Muscle layer of colon (tissue), 2 donors: ENCODE measurements at regions not wholly inside any gene's neighbourhood (a gene's known extent, or its start where the extent isn't known, plus 50 kb on each side); places are given as distances from the start of the nearest gene placed in this dataset.

Source experiments
- H3K27ac ChIP-seq: one replicate; pipeline ENCODE4 v1.7.0; 2013; ENCODE audit warnings: low read depth, mild to moderate bottlenecking, low read length, moderate library complexity
- H3K27me3 ChIP-seq, 2 donors: one replicate each; pipeline ENCODE4 v1.7.0; 2013; ENCODE audit warnings: low read length in 2 of 2, mild to moderate bottlenecking in 2 of 2; ENCODE audit not compliant: insufficient read depth in 2 of 2, control insufficient read depth in 1 of 2
- H3K36me3 ChIP-seq: one replicate; pipeline ENCODE4 v1.7.0; 2013; ENCODE audit warnings: mild to moderate bottlenecking, low read length; ENCODE audit not compliant: insufficient read depth
- H3K4me1 ChIP-seq: one replicate; pipeline ENCODE4 v1.7.0; 2013; ENCODE audit warnings: mild to moderate bottlenecking, low read length; ENCODE audit not compliant: insufficient read depth
- H3K4me3 ChIP-seq, 2 donors: one replicate each; pipeline ENCODE4 v1.7.0; 2013; ENCODE audit warnings: low read length in 2 of 2, low read depth in 1 of 2, mild to moderate bottlenecking in 1 of 2, moderate library complexity in 1 of 2
- H3K9ac ChIP-seq: one replicate; pipeline ENCODE4 v1.7.0; 2013; ENCODE audit warnings: low read length
- H3K9me3 ChIP-seq: one replicate; pipeline ENCODE4 v1.7.0; 2013; ENCODE audit warnings: mild to moderate bottlenecking, low read length
- donor health status: abdominal sarcoma.
- donor health status: Adenocarcinoma of cecum.

DNA sequence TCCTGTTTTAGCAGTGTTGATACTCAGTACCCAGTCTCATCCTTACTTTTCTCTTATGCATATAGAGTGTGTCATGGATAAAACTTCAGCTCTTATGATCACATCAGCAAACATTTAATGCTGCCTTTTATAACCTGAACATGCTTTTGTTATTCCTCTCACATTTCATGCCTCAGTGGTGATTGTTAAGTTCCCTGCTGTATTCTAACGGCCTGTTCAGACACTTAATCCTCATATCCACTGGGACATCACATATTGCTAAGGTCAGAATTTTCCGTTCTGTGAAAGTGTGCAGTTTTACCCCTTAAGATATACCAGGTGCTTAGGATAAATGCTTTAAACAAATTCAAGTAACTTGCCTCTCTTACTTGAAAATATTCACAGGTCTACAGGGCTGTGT is 268.7 kb upstream of the SEL1L start:
- H3K9ac ChIP-seq = no peak overlapping the region
- H3K27me3 ChIP-seq = no peaks in the 10 kb centered on the region
- H3K9me3 ChIP-seq = no peaks in the 10 kb centered on the region
- peak overlapping the region; percentile 21 for H3K27ac ChIP-seq
- peaks cover 23% of the 10 kb centered on the region for H3K4me1 ChIP-seq
- H3K4me3 ChIP-seq = peak overlapping the region in 1 of 2 donors; percentile 34
- no peaks in the 10 kb centered on the region for H3K36me3 ChIP-seq

DNA sequence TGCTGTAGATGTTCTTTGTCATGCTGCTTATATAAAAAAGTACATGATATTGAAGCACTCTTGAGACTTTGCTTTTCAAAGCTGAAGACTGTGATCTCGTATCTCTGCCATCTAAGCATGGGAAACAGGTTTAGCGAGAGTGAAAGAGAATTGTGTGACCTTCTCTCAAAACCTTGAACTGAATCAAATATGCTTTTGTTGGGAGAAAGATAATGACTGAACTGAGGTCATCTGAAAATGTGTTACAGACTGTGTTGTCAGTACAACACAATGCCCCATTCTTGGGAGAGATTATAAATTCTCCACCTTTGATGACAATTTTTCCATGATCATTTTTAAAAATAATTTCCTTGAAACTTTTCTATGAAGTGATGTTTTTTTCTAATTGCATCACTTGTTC is 272.1 kb upstream of the SEL1L start:
- H3K27me3 ChIP-seq = no peaks in the 10 kb centered on the region
- no peaks in the 10 kb centered on the region for H3K9me3 ChIP-seq
- H3K36me3 ChIP-seq = no peaks in the 10 kb centered on the region
- H3K9ac ChIP-seq = no peak overlapping the region
- H3K4me3 ChIP-seq = no peak overlapping the region
- no peak overlapping the region for H3K27ac ChIP-seq
- H3K4me1 ChIP-seq = peaks cover 17% of the 10 kb centered on the region

- no peak overlapping the region for H3K27ac ChIP-seq
- no peaks in the 10 kb centered on the region for H3K9me3 ChIP-seq
- no peaks in the 10 kb centered on the region for H3K27me3 ChIP-seq
- no peak overlapping the region for H3K4me3 ChIP-seq
- no peak overlapping the region for H3K9ac ChIP-seq
- H3K4me1 ChIP-seq = no peaks in the 10 kb centered on the region
- H3K36me3 ChIP-seq = no peaks in the 10 kb centered on the region
These were observed 278.1 kb upstream of the SEL1L start for GRCh38 chr14:81811705-81812269.

DNA sequence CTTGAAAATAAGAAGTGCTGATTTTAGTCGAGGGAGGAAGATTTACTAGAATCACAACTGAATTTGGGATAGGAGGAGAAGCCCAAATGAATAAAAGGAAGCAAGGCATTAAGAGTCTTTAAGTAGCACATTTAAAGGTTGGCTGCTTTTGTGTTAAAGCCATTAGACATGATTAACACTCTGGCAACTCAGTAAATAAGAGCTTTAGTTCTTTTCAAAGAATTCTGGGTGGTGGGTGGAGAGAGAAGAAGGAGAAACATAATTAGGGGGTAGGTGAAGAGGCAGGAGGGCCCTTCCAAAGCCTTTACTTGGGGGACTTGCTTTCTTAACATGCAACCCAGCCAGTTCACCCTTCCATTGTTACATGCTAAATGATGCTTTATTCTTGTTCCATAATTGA is 284.6 kb upstream of the SEL1L start:
- H3K27me3 ChIP-seq = no peaks in the 10 kb centered on the region
- H3K9ac ChIP-seq = no peak overlapping the region
- no peak overlapping the region for H3K4me3 ChIP-seq
- no peaks in the 10 kb centered on the region for H3K9me3 ChIP-seq
- no peaks in the 10 kb centered on the region for H3K36me3 ChIP-seq
- no peak overlapping the region for H3K27ac ChIP-seq
- no peaks in the 10 kb centered on the region for H3K4me1 ChIP-seq

DNA sequence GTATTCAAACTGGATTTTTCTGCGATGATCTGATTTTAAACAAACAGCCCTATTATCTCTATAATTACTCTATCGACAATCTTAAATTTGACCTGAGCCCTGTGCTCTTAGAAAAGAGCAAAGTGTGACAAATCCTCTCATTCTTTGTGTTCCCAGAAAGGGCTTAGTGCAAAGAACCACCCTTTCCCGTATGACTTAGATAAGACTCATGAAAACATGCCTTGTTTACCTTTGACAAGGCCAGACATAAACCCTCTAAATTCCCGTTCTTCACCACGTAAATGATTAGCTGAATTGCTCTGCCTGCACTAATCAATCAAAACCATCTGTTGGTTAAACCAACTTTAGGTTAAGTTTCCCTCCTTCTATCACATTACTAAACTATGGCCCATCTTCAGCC is 285.7 kb upstream of the SEL1L start:
- Histone ChIP-seq H3K27ac (no peak overlapping the region), H3K9ac (no peak overlapping the region), H3K27me3 (no peaks in the 10 kb centered on the region), H3K9me3 (no peaks in the 10 kb centered on the region), H3K4me1 (no peaks in the 10 kb centered on the region), H3K36me3 (no peaks in the 10 kb centered on the region), H3K4me3 (no peak overlapping the region)

- Histone ChIP-seq H3K27ac (no peak overlapping the region), H3K4me3 (no peak overlapping the region), H3K36me3 (no peaks in the 10 kb centered on the region), H3K9me3 (no peaks in the 10 kb centered on the region), H3K27me3 (no peaks in the 10 kb centered on the region), H3K4me1 (no peaks in the 10 kb centered on the region), H3K9ac (no peak overlapping the region)
These were observed 286.3 kb upstream of the SEL1L start for GRCh38 chr14:81819910-81820309.

DNA sequence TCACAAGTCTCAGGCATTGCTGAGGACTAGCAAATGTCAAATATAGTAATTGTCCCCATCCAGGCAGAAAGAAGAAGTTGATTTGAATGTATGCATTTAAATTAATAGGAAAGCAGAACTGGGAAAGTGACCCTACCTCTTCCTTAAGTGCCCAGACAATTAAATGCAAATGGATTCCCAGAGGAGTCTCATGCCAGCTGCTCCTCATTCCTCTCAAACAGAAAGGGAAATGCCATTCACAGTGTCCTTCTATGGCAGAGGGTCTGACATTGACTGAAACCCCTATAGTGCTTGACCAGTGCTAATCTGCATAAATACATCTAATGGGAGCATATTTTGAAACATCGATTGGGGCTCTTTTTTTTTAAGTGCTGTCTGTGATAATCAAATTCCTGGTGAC is 292.4 kb upstream of the SEL1L start:
- Histone ChIP-seq H3K36me3 (no peaks in the 10 kb centered on the region), H3K4me3 (no peak overlapping the region), H3K27ac (no peak overlapping the region), H3K27me3 (no peaks in the 10 kb centered on the region), H3K9me3 (no peaks in the 10 kb centered on the region), H3K4me1 (no peaks in the 10 kb centered on the region), H3K9ac (no peak overlapping the region)

DNA sequence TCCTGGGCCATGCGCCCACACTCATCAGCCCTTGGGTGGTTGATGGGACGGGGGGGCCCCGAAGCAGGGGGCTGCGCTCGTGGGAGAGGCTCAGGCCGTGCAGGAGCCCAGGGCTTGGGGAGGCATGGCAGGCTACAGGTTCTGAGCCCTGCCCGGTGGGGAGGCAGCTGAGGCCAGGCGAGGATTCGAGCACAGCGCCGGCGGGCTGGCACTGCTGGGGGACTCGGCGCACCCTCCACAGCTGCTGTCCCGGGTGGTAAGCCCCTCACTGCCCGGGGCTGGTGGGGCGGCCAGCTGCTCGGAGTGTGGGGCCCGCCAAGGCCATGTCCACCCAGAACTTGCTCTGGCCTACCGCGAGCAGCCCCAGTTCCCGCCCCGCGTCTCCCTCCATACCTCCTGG is 295.8 kb upstream of the SEL1L start:
- Histone ChIP-seq H3K9ac (no peak overlapping the region), H3K36me3 (no peaks in the 10 kb centered on the region), H3K27me3 (no peaks in the 10 kb centered on the region), H3K4me1 (no peaks in the 10 kb centered on the region), H3K9me3 (no peaks in the 10 kb centered on the region), H3K27ac (no peak overlapping the region), H3K4me3 (no peak overlapping the region)

DNA sequence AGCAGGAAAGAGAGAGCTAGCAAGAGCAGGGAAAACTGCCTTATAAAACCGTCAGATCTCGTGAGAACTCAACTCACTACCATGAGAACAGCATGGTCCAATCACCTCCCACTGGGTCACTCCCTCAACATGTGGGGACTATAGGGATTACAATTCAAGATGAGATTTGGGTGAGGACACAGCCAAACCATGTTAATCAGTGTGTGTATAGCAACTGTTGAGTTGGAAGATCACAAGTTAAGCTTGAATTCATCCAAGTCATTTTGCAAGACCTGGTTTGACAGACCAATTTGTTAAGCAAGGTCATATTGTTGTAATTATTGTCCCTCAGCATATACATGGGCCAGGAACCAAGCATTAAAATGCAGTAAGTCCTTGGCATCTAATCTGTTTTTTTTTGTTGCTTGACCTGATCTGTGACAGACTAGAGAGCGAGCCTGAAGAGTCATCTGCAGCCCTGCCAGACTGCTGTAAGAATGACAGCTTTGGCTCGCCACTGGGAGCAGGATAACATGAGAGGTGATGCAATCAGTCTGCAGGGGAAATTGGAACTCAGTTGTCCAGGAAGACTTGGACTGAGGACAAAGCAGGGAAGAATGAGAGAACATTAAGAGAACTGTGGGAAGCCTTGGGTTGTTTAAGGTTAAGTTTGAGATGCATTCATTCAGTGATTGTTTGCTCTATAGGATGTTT is 297.6 kb upstream of the SEL1L start:
- Histone ChIP-seq H3K4me3 (no peak overlapping the region), H3K9ac (no peak overlapping the region), H3K27me3 (no peaks in the 10 kb centered on the region), H3K27ac (no peak overlapping the region), H3K36me3 (no peaks in the 10 kb centered on the region), H3K4me1 (no peaks in the 10 kb centered on the region), H3K9me3 (no peaks in the 10 kb centered on the region)

DNA sequence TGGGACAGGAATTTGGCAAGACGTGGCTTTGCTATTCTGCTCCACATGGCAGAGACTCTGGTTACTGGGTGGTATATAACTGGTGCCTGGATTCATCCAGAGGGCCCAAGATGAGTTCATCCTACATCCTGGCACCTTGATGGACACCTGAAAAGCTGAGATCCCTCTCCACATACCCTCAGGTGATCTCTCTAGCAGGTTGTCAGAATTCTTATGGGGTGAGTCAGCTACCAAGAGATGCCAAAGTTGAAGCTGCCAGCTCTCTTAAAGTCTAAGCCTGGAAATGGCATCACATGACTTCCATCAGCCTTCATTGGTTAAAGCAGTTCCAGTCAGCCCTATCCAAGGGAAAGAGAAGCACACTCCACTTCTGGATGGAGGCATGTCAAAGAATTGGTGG is 300.7 kb upstream of the SEL1L start:
- H3K27ac ChIP-seq = no peak overlapping the region
- no peaks in the 10 kb centered on the region for H3K4me1 ChIP-seq
- H3K9me3 ChIP-seq = no peaks in the 10 kb centered on the region
- no peak overlapping the region for H3K4me3 ChIP-seq
- H3K9ac ChIP-seq = no peak overlapping the region
- no peaks in the 10 kb centered on the region for H3K27me3 ChIP-seq
- no peaks in the 10 kb centered on the region for H3K36me3 ChIP-seq

GRCh38 chr14:81837304-81837703 is 303.7 kb upstream of the SEL1L start:
- Histone ChIP-seq H3K4me3 (no peak overlapping the region), H3K9me3 (no peaks in the 10 kb centered on the region), H3K27me3 (no peaks in the 10 kb centered on the region), H3K27ac (no peak overlapping the region), H3K4me1 (no peaks in the 10 kb centered on the region), H3K9ac (no peak overlapping the region), H3K36me3 (no peaks in the 10 kb centered on the region)

DNA sequence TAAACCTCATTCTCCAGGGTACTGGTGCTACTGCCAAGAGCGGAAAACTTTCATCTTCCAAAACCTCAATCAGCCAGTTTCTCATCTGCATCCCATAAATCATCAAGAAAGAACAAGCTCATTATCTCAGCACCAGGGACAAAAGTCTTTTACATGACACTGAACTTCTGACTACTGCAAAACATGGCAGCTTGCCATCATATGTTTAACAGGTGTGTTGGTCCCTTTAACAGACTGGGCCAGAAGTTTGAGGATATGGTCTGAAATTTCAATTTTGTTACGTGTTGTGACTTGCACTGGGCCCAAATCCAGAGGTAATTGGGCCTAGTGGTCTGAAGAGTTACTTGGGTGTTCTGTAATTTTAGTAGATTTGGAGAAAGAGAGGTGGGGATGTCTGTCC is 305.4 kb upstream of the SEL1L start:
- Histone ChIP-seq H3K27ac (no peak overlapping the region), H3K36me3 (no peaks in the 10 kb centered on the region), H3K9ac (no peak overlapping the region), H3K9me3 (no peaks in the 10 kb centered on the region), H3K4me3 (no peak overlapping the region), H3K4me1 (no peaks in the 10 kb centered on the region), H3K27me3 (no peaks in the 10 kb centered on the region)
